CD4-positive, alpha-beta T cell treated with Interleukin-21 for 1 hour (primary cell): ENCODE measurements at regions not wholly inside any gene's neighbourhood (a gene's known extent, or its start where the extent isn't known, plus 50 kb on each side); places are given as distances from the start of the nearest gene placed in this dataset.
"Not testable (repeated sequence)": the region's sequence is repeated elsewhere in the genome, so short reads cannot be mapped to it uniquely, and the experiment has no call there.

Experiments used
- DNase-seq: peaks from one replicate; pipeline ENCODE4 v3.0.0-alpha.2; 2020

DNA sequence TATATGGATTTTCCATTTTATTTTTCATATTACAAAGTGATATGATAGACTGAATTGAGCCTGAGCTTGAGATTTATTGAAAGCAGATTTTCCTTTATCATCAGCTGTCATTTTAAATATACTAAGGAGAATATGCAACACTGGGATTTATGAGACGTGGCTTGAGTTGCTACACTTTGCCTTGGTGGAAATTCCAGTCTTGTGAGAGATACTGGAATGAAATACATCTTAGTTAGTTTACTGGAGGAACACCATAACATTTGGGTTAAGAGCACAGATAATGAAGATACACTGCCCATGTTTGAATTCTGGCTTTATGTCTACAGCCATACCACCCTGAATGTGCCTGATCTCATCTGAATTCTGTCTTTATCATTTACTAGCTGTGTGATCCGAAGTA is 86.5 kb upstream of the IFNGR1 start:
- DNase-seq: no peak

DNA sequence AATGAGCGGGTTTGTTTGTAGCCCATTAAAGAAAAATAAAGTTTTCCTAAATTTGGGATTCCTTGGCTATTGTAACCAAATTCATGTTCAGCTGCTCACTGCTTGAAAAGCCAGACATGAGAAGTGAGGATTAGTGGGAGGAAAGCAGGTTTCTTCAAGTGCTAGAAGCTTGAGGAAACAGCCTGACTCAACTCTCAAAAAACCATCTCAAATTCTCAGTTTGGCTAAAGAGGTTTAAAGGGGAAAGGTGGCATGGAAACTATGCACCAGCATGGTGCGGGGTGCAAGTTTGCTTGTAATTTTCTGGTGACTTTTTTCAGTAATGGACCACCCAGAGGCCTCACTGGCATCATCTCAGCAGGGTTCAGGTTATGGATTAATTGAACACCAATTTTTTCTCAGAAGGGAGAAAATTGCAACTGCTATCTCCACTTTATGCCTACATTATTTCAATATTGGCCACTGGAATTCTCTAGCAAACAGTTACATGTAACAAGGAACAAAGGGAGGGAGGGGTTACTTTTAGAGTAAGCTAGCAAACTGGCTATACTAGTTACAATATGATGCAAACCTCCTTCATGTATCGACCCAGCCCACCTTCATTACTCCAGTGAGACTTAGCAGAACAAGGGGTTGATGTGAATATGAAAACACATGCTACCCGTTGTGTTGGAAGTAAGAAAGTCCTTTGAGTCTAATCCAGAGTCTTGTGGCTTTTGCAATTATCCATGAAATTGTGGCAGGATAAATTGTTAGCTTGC is 85.0 kb upstream of the IFNGR1 start:
- no peak for DNase-seq

DNA sequence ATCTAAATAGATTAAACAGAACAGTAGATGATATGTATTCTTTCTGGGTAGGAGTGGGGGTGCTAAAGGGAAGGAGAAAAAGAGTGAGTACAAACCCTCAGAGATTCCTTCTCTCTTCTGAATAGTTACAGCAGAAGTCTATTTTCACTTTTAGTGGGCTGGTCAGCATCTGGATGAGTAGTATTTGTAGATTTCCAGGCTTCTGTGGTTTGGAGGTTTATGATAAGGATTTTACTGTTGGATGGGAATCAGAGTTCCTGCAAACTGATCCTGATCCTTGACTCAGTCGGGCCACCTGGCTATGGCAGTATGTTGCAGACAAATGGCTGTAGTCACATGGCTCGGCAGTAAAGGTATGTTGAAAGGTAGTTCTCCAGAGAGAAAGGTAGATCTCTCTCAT is 84.3 kb upstream of the IFNGR1 start:
- no peak for DNase-seq

DNA sequence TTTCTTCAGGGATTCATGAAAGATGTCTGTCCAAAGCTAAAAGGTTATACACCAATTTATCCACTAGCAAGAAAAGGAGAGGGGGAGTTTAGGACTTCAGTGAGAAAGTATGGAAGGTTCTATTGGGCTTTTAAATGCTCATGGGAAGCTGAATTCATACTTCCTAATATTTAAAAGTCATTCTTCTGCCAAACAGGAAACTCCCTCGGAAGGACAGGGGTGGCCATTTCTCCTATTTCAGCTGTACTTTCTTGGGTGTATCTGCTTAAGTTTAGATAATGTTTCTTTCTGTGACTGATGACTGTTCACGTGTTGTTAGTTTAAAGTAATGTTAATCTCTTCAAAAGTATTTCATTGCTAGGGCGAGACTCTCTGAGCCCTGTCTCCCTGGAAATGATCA is 80.5 kb upstream of the IFNGR1 start:
- DNase-seq: no peak

DNA sequence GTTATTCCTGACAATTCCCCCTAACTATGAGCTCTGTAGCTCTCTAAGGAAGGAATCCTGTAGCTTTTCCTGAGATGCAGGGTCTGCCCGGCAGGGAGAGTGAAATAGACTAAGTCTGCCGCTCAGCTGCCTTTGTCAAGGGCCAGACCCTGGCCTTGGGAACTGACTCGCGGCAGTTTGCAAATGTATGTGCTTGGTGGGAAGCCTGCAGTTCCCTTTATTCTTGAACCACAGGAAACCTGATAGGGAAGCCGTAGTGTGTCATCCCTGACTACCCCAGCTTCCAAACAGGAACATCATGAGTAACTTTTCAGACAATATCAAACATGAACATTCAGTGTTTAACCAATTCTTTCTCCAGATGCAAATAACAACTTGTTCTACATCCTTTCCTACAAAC is 78.7 kb upstream of the IFNGR1 start:
- no peak for DNase-seq

DNA sequence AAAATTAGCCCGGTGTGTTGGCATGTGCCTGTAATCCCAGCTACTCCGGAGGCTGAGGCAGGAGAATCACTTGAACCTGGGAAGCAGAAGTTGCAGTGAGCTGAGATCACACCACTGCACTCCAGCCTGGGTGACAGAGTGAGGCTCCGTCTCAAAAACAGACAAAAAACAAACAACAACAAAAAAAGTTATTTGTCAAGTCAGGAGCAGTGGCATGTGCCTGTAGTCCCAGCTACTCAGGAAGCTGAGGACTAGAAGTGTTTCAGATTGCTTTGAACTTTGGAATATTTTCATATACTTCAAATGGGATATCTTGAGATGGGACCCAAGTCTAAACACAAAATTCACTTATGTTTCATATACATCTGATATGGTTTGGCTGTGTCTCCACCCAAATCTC is 73.1 kb upstream of the IFNGR1 start:
- DNase-seq: not testable (repeated sequence)

DNA sequence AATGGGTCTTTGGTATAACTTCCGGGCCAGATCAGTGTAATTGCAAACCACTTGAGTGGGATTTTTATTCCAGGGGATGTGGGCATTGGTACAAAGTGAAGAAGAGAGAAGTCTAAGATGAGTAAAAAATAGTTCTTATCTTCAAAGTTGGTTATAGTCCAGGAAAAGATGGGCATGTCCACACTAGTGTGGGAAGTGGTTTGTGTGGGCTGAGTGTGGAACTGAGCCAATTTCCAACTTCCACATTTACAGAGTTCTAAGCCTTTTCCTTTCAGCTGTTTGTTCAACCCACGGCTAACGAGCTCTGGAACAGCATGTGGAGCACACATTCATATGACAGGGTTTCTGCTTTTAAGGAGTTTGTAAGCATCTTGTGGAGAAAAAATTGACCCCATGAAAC is 72.3 kb upstream of the IFNGR1 start:
- DNase-seq: peak; percentile 17

DNA sequence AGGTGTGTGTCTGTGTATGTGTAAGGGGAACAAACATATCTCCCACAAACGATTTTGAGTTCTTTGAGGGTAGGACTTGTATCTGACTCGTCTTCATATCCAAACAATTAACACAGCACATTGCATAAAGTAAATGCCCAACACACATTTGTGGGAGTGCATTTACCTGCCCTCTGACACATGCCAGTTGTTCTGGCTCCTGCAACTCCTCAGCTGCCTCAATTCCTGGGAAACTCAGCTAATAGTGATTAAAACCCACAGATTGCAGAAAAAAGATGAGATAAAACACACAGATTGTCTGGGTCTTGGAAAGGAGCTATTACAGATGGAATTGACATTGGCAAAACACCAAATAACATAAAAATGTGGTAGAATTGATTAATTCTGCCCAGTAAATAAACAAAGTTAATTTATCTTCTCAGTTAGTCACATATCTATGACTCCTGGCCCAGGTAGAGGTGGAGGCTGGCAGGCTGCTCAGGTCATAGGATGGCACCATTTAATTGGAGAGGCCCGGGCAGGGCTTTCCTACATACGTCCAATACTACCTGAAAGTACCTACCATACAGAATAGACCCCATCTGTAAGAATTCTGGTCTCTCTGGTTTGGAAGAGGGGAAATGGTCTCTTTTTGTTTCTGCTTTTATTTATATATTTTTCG is 71.5 kb upstream of the IFNGR1 start:
- no peak for DNase-seq

DNA sequence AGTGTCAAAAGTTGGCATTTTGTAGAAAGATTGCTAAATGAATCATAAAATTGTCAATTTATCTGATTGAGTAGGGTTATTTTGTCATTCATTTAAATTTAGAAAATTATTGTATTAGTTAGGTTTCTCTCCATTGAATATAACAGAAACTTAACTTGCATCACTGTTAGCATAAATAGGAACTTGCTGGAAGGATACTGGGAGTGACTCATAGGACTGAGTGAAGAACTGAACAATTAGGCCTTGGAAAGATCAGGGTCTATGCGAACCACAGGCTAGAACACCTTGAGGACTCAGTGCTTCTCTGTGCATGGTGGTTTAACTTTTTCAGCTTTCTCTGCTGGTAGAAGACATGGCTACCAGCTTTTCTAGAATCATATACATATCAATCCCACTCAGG is 67.7 kb upstream of the IFNGR1 start:
- DNase-seq: no peak

DNA sequence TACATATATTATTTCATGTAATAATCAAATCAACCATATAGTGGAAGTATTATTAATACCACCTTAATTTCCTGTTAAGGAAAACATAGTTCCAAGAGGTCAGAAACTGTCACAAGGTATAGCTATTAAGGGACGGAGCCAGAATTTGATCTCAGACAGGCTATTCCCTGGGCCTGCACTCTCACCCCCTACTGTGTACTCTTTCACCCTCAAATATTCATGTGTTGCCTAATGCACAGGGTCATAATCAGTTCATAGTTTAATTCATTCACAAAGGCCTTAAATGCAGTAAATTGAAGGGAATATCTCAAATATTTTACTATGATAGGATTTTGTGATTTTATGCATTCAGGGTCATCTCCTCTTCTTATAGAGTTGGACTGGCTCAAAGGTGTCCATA is 67.2 kb upstream of the IFNGR1 start:
- DNase-seq: no peak

DNA sequence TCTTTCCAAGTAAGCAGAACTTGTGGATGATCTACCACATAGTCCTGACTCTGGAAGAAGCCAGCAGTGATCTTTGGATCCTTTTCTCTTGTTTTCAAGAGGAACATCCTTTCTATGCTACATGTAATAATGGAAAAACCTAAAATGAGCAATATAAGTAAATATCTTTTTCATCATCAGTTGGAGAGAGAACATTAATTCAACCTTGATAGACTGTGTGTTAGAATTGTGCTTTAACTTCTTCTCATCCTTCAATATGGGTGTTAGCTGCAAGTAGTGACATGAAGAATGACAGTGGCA is 65.6 kb upstream of the IFNGR1 start:
- DNase-seq: no peak

DNA sequence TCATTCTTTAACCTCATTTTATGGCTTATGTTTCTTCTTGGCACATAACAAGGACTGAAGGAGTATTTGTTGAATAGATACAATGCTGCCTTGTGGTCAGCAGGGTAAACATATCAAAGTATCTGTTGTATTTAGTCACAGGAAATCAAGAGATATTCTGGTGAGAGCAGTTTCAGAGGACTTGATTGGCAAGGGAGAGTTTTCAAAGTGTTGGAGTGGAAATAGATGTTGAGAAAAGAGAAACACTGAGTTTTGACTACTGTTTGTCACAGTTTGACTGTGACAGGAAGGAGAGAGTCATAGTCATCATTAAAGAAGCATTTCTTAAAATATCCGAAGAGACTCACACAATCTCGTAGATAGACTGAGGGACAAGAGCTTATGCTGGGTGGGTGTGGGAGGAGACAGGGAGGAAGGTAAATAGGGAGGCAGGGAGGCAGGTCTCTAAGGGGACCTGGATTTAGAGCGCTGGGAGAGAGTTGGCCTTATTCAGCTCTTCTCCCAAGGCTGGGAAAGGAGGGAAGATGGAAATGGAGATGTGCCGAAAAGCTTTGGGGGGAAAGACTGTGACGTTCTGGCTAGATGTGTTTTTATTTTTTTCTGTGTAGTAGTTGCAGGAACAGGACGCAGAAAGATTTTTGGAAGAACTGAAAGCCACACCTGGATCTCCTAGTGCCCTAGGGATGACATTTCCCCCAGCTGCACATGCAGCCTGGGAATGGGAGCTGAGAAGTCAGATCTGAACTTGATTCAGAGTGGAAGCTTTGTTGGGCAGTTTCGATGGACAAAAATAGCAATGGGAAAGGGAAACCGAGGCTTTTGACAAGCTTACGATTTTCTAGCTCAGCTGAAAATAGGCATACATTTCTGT is 65.0 kb upstream of the IFNGR1 start:
- no peak for DNase-seq

DNA sequence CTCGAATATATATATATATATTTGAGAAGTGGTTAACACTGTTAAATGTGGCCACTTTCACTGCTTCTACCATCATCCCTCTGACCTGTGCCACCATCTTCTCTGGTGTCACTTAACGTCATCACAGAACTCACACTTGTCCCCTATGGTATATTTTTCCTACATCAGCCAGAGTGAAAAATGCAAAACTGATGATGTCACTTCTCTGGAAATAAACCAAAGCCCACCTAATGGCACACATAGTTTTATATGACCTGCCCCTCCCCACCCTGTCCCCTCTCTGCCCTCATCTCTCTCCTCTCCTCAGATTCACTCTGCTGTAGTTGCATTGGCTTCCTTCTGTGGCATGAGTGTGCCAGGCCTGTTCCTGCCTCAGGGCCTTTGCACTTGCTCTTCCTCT is 63.9 kb upstream of the IFNGR1 start:
- no peak for DNase-seq

DNA sequence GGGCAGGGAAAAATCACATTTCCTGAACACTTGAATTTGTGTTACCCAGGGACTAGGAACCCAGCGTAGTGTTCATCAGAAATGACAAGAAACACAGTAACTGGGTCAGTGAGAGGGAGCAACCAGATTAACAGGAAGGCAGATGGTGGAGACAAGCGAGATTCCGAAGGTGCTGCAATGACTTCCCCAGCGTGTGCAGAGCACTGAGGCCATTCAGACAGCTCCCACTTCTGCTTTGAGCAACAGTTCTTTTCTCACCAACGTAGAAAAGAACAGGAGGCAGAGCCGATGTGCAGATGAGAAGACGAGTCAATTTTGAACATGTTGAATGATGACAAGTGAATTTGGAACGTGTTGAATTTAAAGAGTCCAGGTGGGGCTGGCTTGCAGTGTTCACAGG is 63.1 kb upstream of the IFNGR1 start:
- no peak for DNase-seq

DNA sequence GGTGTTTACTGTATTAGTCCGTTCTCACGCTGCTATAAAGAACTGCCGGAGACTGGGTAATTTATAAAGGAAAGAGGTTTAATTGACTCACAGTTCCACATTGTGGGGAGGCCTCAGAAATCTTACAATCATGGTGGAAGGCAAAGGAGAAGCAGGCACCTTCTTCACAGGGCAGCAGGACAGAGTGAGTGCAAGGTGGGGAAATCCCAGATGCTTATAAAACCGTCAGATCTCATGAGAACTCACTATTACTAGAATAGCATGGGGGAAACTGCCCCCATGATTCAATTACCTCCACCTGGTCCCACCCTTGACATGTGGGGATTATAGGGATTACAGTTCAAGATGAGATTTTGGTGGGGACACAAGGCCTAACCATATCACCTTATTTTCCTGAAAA is 60.1 kb upstream of the IFNGR1 start:
- not testable (repeated sequence) for DNase-seq

DNA sequence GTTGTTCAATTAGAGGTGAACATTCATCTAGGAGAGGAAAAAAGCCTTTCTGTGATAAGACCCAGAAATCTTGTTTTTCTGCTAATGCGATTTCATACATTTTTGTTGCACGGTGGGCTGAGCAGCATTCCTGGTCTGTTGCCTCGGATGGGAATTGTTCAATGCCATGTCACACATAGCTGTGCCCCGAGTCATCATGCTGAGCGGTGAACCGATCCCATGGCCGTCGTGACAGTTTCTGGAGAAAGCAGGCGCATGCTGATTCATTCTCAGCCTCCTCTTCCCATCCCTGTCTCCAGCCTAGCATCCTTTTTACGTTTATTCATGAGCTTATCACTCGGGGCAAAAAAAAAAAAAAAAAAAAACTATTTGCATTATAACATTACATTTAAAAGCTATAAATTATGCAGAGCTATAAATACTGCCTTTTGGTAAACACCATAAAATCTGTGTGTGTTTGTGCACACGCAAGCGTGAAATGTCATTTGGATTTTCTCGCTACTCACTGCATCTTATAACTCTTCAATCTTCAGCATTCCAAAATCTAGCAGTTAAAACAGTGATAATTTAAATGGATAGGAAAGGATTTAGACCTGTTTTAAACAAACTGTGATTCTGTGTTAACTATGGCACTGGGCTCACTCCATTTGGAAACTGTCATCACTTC is 58.9 kb upstream of the IFNGR1 start:
- DNase-seq: no peak

DNA sequence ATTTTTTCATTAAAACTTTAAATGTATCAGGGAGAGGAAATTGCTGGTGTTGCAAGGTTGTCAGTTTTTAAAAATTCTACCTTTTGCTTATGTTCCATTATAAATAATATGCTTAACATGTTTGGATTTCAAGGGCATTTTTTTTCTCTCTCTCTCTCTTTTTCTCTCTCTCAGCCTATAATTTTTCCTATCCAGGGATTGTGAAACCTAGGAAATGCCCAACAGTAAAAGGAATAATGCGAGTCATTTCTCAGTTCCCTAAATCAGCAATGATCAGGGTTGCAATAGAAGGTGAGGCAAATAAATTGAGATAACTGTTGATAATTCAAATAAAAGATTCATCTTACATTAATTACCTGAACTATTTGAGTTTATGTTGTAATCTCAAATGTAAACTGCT is 53.2 kb upstream of the IFNGR1 start:
- DNase-seq: no peak

DNA sequence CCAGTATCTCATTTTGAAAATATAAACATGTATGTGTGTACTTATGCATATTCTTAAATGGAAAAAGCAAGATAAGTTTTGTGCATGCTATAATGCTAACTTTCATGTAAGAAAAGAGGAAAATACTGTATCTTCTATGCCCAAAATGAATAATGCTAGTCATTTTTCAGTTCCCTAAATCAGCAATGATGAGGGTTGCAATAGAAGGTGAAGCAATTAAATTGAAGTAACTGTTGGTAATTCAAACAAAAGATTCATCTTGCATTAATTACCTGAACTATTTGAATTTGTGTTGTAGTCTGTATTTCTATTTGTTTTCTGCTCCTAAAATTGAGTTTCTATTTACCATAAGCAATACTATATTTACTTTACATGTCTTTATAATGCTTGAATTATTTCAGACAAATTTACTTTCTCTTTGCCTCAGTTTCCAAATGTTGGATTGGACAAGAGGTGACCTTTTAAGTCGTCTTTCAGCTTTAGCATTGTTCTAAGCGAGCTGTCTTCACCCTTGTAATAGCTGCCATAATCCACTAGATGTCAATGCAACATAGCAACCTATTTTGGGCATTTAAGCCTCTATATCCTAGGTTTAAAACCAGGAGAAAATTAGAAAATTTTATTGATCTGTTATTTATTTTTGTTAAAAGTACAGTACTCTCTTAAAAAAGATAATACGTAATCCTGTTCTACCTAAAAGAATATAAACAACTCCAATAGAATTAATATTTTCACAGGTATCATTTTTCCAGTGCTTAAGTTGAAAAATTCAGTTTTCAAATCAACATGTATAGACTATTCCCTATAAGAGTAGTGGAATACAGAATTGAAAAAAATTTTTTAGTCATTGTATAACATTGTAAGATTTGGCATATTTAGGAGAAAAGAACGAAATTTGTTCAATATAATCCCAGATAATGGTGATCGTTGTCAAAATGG is 52.3 kb upstream of the IFNGR1 start:
- peak; percentile 55 for DNase-seq

DNA sequence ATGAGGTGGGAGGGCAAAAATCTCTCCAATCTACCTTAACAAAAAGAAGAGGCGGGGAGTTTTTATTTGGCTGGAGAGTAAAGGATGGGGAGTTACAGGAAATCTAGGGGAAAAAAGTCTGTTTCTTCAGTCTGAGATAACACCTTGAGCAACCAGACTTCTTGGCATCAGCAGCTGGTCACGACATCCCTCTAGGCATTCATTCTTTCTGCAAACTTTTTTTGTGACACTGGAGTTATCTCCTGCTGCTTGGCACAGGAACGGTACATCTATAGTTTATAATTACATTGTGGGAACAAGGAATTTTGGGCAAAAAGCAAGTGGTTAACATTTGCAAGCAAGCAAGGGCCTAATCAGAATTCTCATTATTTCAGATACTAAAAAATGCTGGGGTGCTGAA is 50.6 kb upstream of the IFNGR1 start:
- no peak for DNase-seq

DNA sequence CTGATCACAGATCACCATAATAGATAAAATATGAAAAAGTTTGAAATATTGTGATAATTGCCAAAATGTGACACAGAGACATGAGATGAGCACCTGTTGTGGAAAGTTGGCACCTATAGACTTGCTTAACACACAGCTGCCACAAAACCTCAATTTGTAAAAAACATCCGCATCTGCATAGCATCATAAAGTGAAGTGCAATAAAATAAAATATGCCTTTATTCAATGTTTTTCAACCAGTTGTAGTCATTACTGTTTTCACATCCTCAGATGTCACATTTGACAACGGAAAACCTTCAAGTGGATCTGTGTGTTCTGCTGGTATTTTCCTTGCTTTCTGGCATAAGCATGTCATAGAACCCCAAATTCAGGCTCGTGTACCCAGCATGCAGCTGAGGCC is 50.2 kb upstream of the IFNGR1 start:
- peak; percentile 26 for DNase-seq
